K562 (cell line): ENCODE measurements at regions not wholly inside any gene's neighbourhood (a gene's known extent, or its start where the extent isn't known, plus 50 kb on each side); places are given as distances from the start of the nearest gene placed in this dataset.

Experiments
- ATAC-seq: fragments of 200-7000 bp; cut with Tn5 transposase; 3 replicates; pipeline ENCODE4 v1.9.1; 2020; ENCODE audit warnings: moderate library complexity
- BruUV-seq: library from RNA; stranded (reverse); fragments of 400-500 nt; replicated peaks from 2 replicates; lab custom pipeline; 2021; lab: Mats Ljungman, UMichigan
- CTCF ChIA-PET: fragments of 300-600 bp; formaldehyde crosslinking; extraction: SDS; loops from one replicate; lab custom pipeline; 2021; ENCODE audit warnings: low intra/inter-chr PET ratio; lab: Yijun Ruan, JAX
- POLR2A ChIA-PET: fragments of 300-600, 350-650 bp; sonication (Branson Sonifier 250); formaldehyde crosslinking; extraction: SDS; loops from one replicate; lab custom pipeline; 2021; ENCODE audit warnings: antibody characterized with exemption, inconsistent platforms; lab: Yijun Ruan, JAX
- DNase-seq, 4 experiments: peaks; one replicate each; pipeline versions ENCODE4 v3.0.0 to v3.0.0-alpha.2; 2011 to 2018; ENCODE audit warnings: low spot score in 3 of 4, mixed read lengths in 3 of 4; ENCODE audit errors: extremely low read depth in 1 of 4
- FAIRE-seq: peaks from 2 replicates; lab custom pipeline; 2011; peaks lifted over from hg19 to GRCh38; lab: Jason Lieb, UNC
- H2AFZ ChIP-seq: 2 replicates; pipeline ENCODE4 v1.6.0; 2011; ENCODE audit warnings: low read depth, low read length, control low read depth, inconsistent platforms
- H3K27ac ChIP-seq: fragments of 200-600 bp; 3 replicates; pipeline ENCODE4 v1.8.0; 2011; ENCODE audit warnings: low read depth, mild to moderate bottlenecking, control low read depth, inconsistent platforms, low read length, moderate library complexity, mixed read lengths; ENCODE audit errors: extremely low read depth
- H3K27me3 ChIP-seq, 2 experiments: fragments of 300-600 bp in 1 of 2; 2 replicates in 1 of 2; 3 replicates in 1 of 2; pipeline versions ENCODE4 v1.6.0 to v1.8.0; 2011; ENCODE audit warnings: inconsistent platforms in 2 of 2, low read length in 2 of 2, mild to moderate bottlenecking in 1 of 2, mixed read lengths in 1 of 2, moderate library complexity in 1 of 2; ENCODE audit not compliant: control insufficient read depth in 2 of 2, insufficient read depth in 2 of 2
- H3K36me3 ChIP-seq: fragments of 300-600 bp; 3 replicates; pipeline ENCODE4 v1.8.0; 2011; ENCODE audit warnings: mild to moderate bottlenecking, low read length, inconsistent platforms; ENCODE audit not compliant: control insufficient read depth, insufficient read depth
- H3K4me1 ChIP-seq, 2 experiments: fragments of 200-600 bp in 1 of 2; replicated peaks in 1 of 2; 2 replicates in 1 of 2; 3 replicates in 1 of 2; pipeline versions ENCODE4 v1.5.1 to v1.8.0; 2011; ENCODE audit warnings: inconsistent platforms in 2 of 2, low read length in 2 of 2, mild to moderate bottlenecking in 1 of 2, mixed read lengths in 1 of 2, moderate library complexity in 1 of 2; ENCODE audit not compliant: control insufficient read depth in 2 of 2, insufficient read depth in 2 of 2
- H3K4me2 ChIP-seq: 2 replicates; pipeline ENCODE4 v1.6.1; 2011; ENCODE audit warnings: low read length, control low read depth, inconsistent platforms, mixed read lengths; ENCODE audit not compliant: insufficient read depth
- H3K4me3 ChIP-seq: fragments of 200-600 bp; sonication (generic), shearing (Covaris generic); 2 replicates; pipeline ENCODE4 v1.5.1; 2016; ENCODE audit warnings: control low read depth, inconsistent platforms
- H3K79me2 ChIP-seq: fragments of 200-600 bp; 3 replicates; pipeline ENCODE4 v1.8.0; 2011; ENCODE audit warnings: low read length, inconsistent platforms; ENCODE audit not compliant: control insufficient read depth, insufficient read depth
- H3K9ac ChIP-seq, 2 experiments: 2 replicates each; pipeline versions ENCODE4 v1.6.0 to v1.6.1; 2011; ENCODE audit warnings: low read depth in 2 of 2, low read length in 2 of 2, control low read depth in 1 of 2, inconsistent platforms in 1 of 2, mild to moderate bottlenecking in 1 of 2, mixed read lengths in 1 of 2; ENCODE audit not compliant: insufficient read depth in 1 of 2
- H3K9me1 ChIP-seq: one replicate; pipeline ENCODE4 v1.6.0; 2011; ENCODE audit warnings: inconsistent platforms, mild to moderate bottlenecking, low read length, moderate library complexity; ENCODE audit not compliant: control insufficient read depth, insufficient read depth
- H3K9me3 ChIP-seq: replicated peaks from 2 replicates; pipeline ENCODE4 v1.5.1; 2011; ENCODE audit warnings: low read depth, low read length, inconsistent platforms; ENCODE audit not compliant: control insufficient read depth, insufficient read depth
- H4K20me1 ChIP-seq: replicated peaks from 2 replicates; pipeline ENCODE4 v1.6.1; 2011; ENCODE audit warnings: low read length, inconsistent platforms, mixed read lengths; ENCODE audit not compliant: control insufficient read depth, insufficient read depth
- CEBPG ChIP-seq, 3 experiments: fragments of 200-800 bp in 1 of 3; sonication (Bioruptor generic) in 1 of 3; sonication (generic) in 1 of 3; formaldehyde crosslinking in 1 of 3; IDR thresholded peaks in 2 of 3; conservative IDR thresholded peaks in 1 of 3; 2 replicates each; pipeline versions ENCODE4 v1.6.1 to v1.8.0; 2016 to 2022; ENCODE audit warnings: missing compliant biosample characterization in 2 of 3, missing genetic modification characterization in 2 of 3, mild to moderate bottlenecking in 1 of 3, missing genetic modification reagents in 1 of 3
- KDM1A ChIP-seq, 2 experiments: fragments of 450-650 bp; IDR thresholded peaks; 2 replicates each; pipeline ENCODE4 v1.6.1; 2016; ENCODE audit warnings: mild to moderate bottlenecking in 2 of 2
- WGBS: fragments of 100-300 bp; shearing (Covaris generic); methylation state at CpG from one replicate; pipeline ENCODE4 v1.1.6; 2016; ENCODE audit warnings: low coverage, mixed read lengths; ENCODE audit not compliant: insufficient coverage; ENCODE audit errors: missing lambda C conversion rate; 5-methylcytosine and 5-hydroxymethylcytosine counted together
- in situ Hi-C: fragments of 300-500 bp; cut with MboI; formaldehyde crosslinking; loops from 4 replicates; pipeline ENCODE4 v1.15.0; 2018; ENCODE audit warnings: inconsistent platforms, mixed read lengths
- intact Hi-C: fragments of 100-400 bp; cut with micrococcal nuclease; formaldehyde crosslinking; loops from 2 replicates; pipeline ENCODE4 v1.14.2; 2022
- TF ChIP-seq, protein P1 (sequence below): fragments of 450-650 bp; IDR thresholded peaks from 2 replicates; pipeline ENCODE4 v1.6.1; 2017; ENCODE audit warnings: mild to moderate bottlenecking, moderate library complexity
- TF ChIP-seq, protein P2 (sequence below): fragments of 450-650 bp; formaldehyde crosslinking; IDR thresholded peaks from 2 replicates; pipeline ENCODE4 v1.4.0; 2022; ENCODE audit warnings: mild to moderate bottlenecking, moderate library complexity

DNA sequence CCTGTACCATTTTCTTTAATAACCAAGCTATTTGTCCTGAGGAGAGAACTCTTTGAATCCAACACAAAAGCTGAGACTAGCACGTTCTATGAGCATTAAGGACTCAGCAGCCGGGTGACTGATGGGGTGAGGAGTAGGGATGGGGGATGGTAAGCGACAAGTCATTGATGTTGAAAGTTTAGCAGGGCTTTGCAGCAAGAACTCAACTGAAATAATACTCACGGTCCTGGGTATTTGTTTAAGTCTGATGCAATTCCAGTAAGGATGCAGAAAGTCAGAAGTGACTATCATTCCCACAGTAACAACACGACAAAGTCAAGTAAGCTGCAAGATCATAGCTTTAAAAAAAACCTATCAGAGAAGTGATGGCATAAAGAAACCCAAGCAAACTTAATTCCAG lies 131.1 kb downstream of the ACTL7B start:
- TF ChIP-seq CEBPG (CRISPR knock-in tag; IDR thresholded peaks at IDR 0.05) (no peak), CEBPG (tag; conservative IDR thresholded peaks at IDR 0.05 in 1 of 2, IDR thresholded peaks at IDR 0.05 in 1 of 2) (0 out of 4 replicates have a peak, but pooled peaks of 1 of the 2 experiments have one; percentile 41), KDM1A (IDR thresholded peaks at IDR 0.05) (no peak)
- TF ChIP-seq, protein P1, sequence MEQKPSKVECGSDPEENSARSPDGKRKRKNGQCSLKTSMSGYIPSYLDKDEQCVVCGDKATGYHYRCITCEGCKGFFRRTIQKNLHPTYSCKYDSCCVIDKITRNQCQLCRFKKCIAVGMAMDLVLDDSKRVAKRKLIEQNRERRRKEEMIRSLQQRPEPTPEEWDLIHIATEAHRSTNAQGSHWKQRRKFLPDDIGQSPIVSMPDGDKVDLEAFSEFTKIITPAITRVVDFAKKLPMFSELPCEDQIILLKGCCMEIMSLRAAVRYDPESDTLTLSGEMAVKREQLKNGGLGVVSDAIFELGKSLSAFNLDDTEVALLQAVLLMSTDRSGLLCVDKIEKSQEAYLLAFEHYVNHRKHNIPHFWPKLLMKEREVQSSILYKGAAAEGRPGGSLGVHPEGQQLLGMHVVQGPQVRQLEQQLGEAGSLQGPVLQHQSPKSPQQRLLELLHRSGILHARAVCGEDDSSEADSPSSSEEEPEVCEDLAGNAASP = no peak
- TF ChIP-seq, protein P2, sequence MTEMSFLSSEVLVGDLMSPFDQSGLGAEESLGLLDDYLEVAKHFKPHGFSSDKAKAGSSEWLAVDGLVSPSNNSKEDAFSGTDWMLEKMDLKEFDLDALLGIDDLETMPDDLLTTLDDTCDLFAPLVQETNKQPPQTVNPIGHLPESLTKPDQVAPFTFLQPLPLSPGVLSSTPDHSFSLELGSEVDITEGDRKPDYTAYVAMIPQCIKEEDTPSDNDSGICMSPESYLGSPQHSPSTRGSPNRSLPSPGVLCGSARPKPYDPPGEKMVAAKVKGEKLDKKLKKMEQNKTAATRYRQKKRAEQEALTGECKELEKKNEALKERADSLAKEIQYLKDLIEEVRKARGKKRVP (CRISPR knock-in tag) = no peak
- POLR2A ChIA-PET = interaction anchor here (0.6 kb wide), 1 partner anchor 1469 kb away, joined by 5 read pairs; no protein-coding TSS in a partner anchor
- Histone ChIP-seq H3K27me3 (peaks cover 0 to 5% of the 10 kb centered on the region in 2 experiments; a peak in 1 of 5 replicates), H3K9ac (no peak overlapping the region), H3K4me1 (no peaks in the 10 kb centered on the region), H3K79me2 (no peaks in the 10 kb centered on the region), H2AFZ (no peak overlapping the region), H3K9me1 (no peaks in the 10 kb centered on the region), H4K20me1 (0 out of 2 replicates have a peak, but pooled peaks cover 3% of the 10 kb centered on the region), H3K9me3 (no peaks in the 10 kb centered on the region), H3K4me2 (no peak overlapping the region), H3K27ac (no peak overlapping the region), H3K4me3 (no peak overlapping the region), H3K36me3 (no peaks in the 10 kb centered on the region)
- CTCF ChIA-PET = no interaction called here
- BruUV-seq = no TSS peak
- FAIRE-seq = no peak
- in situ Hi-C loops = no loop called here
- ATAC-seq = no peak
- WGBS = 1% methylated on average over 5 of the region's 5 CpGs
- intact Hi-C loops = no loop called here
- no peak for DNase-seq
